ENCODE measurements at regions not wholly inside any gene's neighbourhood (a gene's known extent, or its start where the extent isn't known, plus 50 kb on each side); places are given as distances from the start of the nearest gene placed in this dataset.
"Not testable (repeated sequence)": the region's sequence is repeated elsewhere in the genome, so short reads cannot be mapped to it uniquely, and the experiment has no call there.

DNA sequence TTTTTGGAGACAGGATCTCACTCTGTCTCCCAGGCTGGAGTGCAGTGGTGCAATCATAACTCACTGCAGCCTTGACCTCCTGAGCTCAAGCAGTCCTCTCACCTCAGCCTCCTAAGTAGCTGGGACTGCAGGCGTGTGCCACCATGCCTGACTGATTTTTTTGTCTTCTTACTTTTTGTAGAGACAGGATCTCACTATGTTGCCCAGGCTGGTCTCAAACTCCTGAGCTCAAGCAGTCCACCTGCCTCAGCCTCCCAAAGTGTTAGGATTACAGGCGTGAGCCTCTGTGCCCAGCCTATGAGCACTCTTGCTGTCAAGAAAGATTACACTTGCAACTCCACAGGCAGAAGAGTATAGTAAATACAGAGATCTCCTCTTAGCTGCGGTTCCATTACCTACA, 151.5 kb upstream of the SLC35G4 start:
- DNase-seq: not testable (repeated sequence)

DNA sequence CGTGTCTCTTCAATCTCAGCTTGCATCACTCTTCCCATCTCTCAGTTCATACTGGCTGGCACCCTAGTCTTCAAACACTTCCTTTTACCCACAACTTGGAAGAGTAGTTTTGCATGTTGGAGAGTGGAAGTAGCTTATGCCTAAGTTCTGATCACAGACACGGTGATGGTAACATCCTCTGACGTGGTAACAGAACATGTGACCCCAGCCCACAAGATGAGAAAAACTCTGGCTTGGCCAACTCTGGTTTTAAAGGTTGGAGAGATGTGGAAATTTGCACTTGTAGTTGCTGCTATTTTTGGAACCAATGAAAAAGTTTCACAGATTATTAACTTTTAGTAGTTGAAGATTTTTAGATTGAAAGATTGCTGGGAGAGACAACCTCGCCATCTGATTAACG, 155.4 kb upstream of the SLC35G4 start:
- no peak for DNase-seq

DNA sequence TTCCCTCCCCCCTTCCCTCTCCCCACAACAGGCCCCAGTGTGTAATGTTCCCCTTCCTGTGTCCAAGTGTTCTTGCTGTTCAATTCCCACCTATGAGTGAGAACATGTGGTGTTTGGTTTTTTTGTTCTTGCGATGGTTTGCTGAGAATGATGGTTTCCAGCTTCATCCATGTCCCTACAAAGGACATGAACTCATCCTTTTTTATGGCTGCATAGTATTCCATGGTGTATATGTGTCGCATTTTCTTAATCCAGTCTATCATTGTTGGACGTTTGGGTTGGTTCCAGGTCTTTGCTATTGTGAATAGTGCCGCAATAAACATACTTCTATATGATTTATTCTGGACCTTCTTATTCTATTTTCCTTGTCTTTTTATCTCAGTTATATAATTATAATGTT, 165.2 kb upstream of the SLC35G4 start:
- DNase-seq: not testable (repeated sequence)

DNA sequence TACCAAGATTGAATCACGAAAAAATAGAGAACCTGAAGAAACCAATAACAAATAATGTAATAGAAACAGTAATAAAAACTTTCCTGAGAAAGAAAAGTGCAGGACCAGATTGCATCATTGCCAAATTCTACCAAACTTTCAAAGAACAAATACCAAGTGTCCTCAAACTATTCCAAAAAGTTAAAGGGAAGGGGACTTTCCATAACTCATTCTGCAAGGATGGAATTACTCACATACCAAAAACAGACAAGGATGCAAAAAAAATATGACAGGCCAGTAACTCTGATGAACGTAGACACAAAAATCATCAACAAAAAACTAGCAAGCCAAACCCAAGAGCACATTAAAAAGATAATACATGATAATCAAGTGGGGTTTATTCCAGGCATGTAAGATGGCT, 172.3 kb upstream of the SLC35G4 start:
- DNase-seq: no peak

DNA sequence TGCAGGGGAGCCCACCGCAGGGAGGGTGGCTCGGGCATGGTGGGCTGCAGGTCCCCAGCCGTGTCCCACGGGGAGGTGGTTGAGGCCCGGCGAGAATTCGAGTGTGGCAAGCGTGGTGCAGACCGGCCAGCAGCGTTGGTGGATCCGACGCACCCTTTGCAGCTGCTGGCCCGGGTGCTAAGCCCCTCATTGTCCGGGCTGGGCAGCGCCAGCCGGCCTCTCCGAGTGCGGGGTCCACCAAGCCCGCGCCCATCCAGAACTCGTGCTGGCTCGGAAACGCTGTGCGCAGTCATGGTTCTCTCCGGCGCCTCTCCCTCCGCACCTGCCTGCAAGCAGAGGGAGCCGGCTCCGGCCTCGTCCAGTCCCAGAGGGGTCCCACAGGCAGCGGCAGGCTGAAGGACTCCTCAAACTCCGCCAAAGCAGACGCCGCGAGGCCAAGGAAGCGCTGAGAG, 177.0 kb upstream of the SLC35G4 start:
- DNase-seq: no peak

DNA sequence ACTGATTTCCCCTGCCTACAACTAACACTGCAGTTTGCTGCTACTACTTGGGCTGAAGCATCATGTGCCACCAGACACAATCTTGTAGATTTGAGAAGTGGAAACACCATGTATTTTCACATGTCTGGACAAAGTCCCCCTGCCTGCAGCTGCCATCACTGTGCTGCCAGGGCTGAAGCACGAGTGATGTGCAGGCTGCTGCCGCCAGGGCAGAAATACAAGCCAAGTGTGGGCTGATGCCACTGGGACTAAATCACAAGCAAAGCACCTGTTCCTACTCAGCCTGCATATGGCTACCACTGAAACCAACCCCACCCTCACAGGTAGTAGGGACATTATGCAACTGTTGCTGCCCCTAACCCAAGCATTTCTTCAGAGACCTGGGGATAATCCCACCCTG, 179.5 kb upstream of the SLC35G4 start:
- no peak for DNase-seq

DNA sequence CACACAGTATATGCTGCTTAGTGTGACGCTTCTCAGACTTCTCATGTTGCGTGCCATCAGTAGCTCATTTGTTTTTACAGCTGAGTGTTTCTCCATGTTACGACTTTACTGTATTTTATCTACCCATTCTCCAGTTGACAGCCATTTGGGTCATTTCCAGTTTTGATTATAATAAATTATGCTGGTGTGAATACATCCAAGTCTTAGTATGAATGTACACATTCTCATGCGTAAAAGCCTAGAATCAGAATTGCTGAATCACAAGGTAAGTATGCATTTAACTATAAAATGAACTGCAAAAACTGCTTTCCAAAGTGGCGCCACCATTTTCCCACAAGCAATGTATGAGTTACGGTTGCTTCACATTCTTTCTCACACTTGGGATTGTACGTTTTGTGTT, 184.2 kb upstream of the SLC35G4 start:
- no peak for DNase-seq

DNA sequence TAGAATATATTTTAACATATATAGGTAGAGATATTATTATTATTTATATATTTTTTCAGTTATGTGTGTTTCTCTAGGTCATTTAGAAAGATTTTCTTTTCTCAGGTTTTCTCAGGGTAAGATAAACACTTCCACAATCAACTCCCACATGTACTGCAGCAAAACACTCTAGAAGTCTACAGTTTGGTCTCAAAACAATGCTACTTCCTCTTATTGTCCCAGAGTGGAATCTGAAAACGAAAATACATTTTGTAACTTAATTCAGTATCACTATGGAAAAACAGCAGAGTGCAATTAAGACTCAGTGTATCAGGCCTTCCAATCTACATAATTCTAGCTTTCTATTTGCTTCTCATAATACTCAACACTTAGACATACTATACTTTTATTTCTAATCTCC, 190.1 kb upstream of the SLC35G4 start:
- no peak for DNase-seq

DNA sequence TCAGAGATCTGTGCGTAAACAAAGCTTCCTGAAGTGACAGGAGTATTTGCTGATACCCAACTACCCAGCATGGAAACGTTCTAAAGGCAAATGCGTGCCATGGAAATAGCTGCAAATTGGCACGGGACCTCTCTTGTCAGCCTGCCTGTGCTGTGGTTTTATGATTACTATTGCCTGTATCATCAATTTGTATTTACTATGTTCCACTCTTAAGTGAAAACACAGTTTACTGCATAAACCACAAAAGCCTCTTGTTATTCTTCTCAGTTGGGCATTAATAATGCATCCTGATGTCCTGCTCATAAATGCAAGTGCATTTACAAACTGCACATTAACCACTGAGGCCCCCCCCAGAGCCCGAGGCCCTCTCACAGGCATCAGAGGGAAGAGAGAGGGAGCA, 196.6 kb upstream of the SLC35G4 start:
- no peak for DNase-seq

DNA sequence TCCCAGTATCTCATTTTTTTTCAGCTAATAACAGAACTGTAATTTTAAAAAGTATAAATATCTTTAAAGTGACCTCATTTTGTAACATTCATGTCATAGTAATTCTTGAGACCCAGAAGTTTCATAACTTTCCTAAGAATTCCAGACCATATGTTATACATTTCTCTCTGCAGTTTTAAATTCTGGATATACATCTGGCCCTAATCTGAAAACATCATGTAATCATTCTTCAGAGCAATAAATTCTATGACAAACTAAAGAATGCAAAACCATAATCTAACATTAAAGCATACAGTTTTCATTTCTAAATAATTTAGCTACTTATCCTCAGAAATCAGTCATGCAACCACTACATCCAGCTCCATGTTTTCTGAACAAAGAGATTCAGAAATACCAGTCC, 198.3 kb upstream of the SLC35G4 start:
- DNase-seq: no peak

DNA sequence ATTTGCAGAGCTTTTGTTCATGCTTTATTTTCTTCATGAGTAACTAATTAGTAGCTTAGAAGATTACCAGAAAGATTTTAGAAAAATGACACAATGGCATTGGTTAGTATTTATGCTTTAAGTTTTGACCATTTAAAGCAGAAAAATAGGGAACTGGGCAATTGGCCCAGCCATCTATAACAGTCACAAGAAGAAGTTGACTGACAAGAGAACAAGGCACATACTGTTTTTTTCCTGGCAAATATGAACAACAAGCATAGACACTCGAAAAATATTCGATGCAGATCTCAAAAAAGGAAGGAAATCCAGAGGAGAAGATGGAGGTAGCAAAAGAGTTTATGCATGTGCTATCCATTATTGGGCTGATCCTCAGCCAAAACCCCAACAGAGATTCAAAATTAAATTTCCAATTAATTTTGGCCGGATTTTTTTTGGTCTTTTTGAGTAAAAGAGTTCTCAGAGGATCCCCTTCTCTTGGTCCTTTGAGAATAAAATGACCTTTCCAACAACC, 200.8 kb upstream of the SLC35G4 start:
- no peak for DNase-seq

DNA sequence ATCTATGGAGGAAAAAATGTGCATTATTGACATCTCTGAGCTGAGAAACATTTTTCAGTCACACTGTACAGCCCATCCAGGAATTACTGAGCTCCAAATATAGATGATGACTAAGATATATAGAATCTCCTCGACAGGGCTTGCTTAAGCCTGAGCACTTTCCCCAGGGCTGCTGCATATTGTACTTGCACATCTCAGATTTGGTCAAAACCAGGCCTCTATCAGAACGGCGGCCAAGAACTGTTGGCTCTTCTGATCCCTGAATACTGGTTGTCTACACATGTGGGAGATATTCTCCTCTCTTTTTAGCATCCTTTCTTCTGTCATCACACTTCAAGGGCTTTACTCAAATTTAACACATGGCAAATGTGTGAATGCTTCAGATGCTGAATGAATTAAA, 201.5 kb upstream of the SLC35G4 start:
- no peak for DNase-seq

DNA sequence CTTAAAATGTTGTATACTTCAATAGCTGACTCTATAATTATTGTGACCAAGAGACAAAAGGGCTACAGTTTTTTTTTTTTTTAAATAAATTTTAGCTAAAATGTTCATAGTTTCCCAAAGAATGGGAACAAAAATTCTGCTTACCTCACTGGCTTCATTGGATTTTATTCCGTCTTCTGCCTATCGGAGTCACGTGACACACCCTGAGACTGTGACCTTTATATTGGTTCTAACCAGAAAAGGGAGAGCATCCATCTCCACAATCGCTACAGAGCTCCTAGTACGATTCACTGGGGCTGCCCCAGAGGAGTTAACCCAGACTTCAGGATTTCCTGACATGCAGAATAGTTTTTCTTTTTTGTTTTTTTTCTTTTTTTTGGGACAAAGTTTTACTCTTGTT, 203.6 kb upstream of the SLC35G4 start:
- DNase-seq: no peak

DNA sequence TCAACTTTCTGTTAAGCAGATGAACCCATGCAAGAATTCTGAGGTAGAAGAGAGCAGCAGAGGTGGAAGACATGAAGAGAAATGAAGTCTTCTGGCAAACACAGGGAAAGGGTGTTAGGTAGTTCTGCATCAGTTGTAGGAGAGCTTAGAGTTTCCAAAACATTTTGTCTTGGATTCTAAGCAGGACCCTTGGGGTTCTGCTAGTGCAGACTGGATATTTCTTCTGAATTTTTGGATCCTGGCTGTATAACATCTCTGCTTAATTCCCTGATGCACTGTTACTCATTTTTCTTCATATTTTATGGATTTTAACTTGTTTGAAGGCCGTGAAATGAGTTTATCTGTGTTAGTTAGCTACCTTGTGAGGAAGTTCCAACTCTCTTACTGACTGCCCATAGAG, 208.7 kb upstream of the SLC35G4 start:
- DNase-seq: no peak

DNA sequence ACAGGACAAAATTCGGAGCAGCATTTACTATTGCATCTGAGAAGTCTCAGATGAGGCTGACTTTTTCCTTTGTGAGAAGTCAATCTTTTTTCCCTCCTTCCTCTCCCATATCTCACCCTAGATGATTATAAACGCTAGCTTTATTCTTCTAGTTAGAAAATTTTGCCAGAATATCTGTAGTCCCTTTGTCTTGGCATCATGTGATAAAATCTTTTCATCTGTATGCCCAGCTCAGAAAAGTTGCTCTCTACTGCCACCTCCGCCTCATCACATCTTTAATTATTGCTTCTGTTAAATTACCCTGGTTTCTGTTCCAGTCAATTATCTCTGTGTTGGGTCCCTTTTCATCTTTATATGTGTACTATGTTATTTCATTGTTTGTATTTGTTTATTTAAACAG, 210.8 kb upstream of the SLC35G4 start:
- no peak for DNase-seq

DNA sequence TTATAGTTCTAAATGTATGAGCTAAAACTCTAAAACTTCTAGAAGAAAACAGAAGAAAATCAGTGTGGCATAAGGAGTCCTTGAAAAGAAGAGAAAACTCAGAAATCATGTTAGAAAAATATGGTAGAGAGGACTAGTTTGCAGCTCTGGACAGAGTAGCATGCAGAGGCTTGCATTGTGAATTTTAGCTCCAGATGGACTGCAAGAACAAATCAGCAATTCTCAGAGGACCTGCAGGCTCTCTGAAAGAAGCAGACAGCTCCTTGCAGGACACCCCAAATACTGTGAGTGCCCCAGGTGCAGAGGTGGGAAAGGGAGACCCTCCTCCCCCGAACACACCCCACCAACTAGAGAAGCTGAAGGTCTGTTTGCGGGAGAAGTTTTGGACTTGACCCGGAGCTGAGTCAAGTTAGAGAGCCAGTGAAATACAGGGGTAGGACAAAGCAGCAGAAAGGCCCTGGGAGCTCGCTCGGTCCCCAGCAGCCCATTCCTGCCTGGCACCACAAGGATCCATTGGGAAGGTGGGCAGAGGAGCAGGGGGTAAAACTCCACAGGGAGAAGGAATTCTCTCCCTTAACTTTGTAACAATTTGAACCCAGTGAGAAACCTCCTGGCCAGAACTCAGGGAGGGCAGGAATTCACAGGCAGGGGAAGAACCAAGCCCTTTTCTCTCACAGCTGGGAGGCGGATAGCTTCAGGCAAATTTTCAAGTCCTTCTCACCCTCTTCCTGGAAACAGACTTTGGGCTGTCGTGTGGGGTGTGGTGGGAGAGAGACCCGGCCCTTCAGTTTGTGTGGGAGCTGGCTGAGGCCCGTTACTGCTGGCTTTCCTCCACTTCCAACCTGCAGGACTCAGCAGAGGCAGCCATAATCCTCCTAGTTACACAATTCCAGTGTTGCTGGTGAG, 216.2 kb upstream of the SLC35G4 start:
- DNase-seq: no peak

DNA sequence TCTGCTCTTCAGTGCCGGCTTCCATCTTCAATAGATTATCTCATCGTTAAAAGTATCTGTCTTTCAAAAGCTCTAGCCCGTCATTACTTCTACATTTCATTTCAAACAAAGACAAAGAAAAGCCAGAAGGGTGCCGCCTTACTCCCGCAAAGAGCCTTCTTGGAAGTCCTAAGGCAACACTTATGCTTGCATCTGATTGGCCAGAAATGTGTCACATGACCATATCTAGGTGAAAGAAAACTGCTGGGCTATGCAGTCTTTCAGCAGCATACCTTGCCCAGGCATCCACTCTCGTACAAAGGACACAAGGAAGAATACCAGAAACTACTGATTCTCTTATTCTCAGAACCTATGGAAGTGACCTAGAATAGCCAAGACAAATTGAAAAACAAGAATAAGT, 217.1 kb upstream of the SLC35G4 start:
- no peak for DNase-seq

DNA sequence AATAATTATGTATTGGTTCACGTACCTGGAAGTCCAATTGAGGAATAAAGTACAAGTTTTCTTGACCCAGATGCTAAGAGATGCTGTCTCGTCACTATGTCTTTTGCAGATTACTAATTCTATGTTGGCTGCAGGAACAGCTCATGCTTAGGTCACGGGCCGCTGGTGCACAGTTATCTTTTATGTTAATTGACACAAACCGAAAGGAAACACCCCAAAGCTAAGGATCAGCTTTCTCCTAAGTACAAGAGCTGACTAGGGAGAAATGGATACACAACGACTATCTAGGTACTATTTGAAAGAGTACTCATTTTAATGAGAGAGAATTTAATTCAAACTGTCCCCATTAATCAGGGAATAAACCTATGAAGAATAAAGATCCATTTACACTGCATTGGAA, 217.7 kb upstream of the SLC35G4 start:
- DNase-seq: no peak

DNA sequence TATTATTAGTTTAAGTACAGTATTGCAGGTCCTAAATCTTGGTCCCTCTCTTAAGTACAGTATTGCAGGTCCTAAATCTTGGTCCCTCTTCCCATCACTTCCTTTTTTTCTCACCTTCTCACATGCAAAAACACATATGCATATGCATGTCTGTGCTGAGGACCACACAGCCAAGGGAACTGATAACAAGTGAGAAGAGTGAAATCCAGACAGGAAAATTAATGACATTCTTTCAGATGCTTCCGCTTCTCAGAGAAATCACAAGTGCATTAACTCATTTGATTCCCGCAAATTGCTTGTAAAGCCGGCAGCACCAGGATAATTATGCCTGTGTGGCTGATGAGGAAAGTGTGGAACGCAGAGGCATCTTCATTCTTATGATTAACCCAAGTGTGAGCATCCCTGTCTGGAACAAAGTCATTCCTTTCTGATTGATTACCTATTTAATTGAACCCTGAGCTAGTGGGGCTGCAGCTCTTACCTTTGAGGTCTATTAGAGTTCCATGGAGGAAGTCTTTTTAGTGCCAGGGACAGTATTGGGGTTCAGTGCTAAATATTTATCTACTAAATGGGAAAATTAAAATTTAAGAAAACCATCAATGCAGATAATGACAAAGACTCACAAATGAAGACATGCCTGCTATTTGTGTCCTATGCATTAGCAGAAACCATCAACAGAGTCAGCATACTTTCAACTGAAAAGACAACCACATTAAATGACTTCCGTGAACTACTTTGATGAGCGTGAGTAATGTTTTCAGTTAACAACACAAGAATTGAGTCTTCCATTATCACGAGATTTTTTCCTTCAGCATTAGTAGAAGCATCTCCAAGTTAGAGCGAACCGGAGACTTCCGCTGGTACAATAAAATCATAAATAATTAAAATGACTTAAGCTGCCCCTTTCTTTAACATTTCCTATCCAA, 220.4 kb upstream of the SLC35G4 start:
- no peak for DNase-seq

DNA sequence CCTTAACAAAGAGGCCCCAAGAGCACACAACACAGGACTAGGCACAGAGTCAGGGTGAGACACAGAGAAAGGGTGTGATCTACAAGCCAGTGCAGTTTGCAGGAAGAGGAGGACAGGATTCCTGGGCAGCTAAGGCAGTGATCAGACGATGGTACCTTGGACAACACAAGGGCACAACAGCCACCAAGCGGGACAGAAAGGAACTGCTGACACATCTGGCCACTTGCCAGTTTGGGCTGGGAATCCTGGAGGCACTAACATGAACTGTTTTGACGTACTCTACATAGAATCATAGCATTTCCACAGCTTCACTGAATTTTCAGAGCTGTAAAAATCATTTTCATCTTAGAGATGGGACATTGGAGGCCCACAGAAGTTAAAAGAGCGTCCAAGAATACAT, 221.5 kb upstream of the SLC35G4 start:
- DNase-seq: no peak

DNA sequence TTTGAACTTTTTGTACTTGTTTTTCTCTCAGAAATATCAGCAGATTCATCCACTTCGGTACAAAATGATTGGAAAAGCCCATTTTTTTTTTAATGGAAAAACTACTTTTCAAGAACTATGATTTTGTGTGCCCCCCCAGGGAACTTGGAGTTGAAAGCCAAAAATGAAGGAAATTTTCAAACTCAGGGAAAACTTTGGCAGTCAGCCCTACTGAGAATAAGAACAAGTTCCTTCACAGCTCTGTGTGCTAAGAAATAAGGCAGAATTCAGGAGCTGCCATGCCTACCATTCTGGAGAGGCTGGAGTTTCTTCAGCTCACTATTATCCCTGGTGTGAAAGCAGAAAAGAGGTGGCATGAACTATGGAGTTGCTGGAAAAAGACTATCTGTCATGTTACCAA, 226.0 kb upstream of the SLC35G4 start:
- DNase-seq: no peak

DNA sequence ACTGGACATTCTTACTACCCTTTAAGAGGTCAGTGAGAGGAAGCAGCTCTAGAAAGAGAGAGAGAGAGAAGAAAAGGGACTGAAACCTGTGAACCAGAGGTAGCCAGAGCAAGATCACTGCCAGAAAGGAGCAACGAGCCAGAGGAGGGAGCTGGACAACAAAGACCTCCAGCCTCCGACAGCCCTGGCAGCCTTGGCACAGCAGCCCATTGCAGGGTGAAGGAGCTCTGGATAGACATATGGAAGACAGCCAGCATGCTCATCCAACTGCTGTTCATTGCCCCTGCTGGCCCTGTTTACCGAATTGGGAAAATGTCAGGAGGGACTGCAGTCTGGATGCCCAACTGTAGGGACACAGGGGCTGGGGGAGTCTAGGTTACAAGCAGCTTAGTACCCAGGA, 228.4 kb upstream of the SLC35G4 start:
- DNase-seq: no peak

DNA sequence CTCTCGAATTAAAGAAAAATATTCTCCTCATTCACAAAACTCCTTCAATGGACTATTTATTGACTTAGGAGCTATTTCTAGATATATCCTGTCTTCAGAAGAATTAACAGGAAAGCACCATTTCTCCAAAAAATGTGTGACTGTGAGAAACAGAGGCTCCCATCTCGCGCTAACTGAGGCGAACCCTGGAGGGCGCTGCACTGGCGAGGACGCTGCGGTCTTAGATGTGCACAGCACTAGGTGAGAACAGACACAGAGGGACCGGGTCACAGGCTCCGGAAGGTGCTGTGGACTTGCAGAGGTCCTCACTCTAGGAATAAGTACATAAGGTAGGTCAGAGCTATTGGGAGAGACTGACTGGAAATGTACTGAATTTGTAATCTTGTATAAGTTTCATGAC, 229.7 kb upstream of the SLC35G4 start:
- no peak for DNase-seq
